H1 (cell line): ENCODE measurements at regions not wholly inside any gene's neighbourhood (a gene's known extent, or its start where the extent isn't known, plus 50 kb on each side); places are given as distances from the start of the nearest gene placed in this dataset.

Source experiments
- CTCF ChIA-PET: fragments of 300-600 bp; sonication (Branson Sonifier 250); formaldehyde crosslinking; loops from one replicate; lab custom pipeline; 2021; ENCODE audit not compliant: partially characterized antibody; lab: Charles Lee
- POLR2A ChIA-PET: fragments of 300-600 bp; sonication (Branson Sonifier 250); formaldehyde crosslinking; loops from one replicate; lab custom pipeline; 2021; ENCODE audit warnings: inconsistent platforms; ENCODE audit not compliant: partially characterized antibody; lab: Charles Lee
- DNase-seq, 2 experiments: peaks; one replicate each; pipeline versions ENCODE4 v3.0.0 to v3.0.0-alpha.2; 2010 to 2022; ENCODE audit warnings: low spot score in 2 of 2, low read depth in 1 of 2, mixed read lengths in 1 of 2
- FAIRE-seq: peaks from 2 replicates; lab custom pipeline; 2011; peaks lifted over from hg19 to GRCh38; lab: Jason Lieb, UNC
- H2AFZ ChIP-seq: 2 replicates; pipeline ENCODE4 v1.8.1; 2012; ENCODE audit warnings: low read length, inconsistent platforms
- H2AK5ac ChIP-seq: 2 replicates; pipeline ENCODE4 v1.6.1; 2013; ENCODE audit warnings: low read depth, low read length
- H2BK120ac ChIP-seq: replicated peaks from 2 replicates; pipeline ENCODE3; 2013; ENCODE audit warnings: low read depth, low read length, inconsistent platforms
- H2BK12ac ChIP-seq: 2 replicates; pipeline ENCODE4 v1.6.1; 2013; ENCODE audit warnings: low read depth, low read length
- H2BK15ac ChIP-seq: 2 replicates; pipeline ENCODE4 v1.6.1; 2013; ENCODE audit warnings: low read length
- H2BK20ac ChIP-seq: 2 replicates; pipeline ENCODE4 v1.6.1; 2013; ENCODE audit warnings: low read length
- H2BK5ac ChIP-seq: 2 replicates; pipeline ENCODE4 v1.6.1; 2013; ENCODE audit warnings: low read depth, low read length
- H3K14ac ChIP-seq: 2 replicates; pipeline ENCODE4 v1.6.1; 2013; ENCODE audit warnings: inconsistent platforms; ENCODE audit not compliant: insufficient read length
- H3K18ac ChIP-seq: 2 replicates; pipeline ENCODE4 v1.6.1; 2013; ENCODE audit warnings: low read length; ENCODE audit errors: extremely low read depth
- H3K23ac ChIP-seq: 2 replicates; pipeline ENCODE4 v1.6.1; 2013; ENCODE audit warnings: inconsistent platforms; ENCODE audit not compliant: insufficient read length
- H3K23me2 ChIP-seq: 2 replicates; pipeline ENCODE4 v1.6.1; 2013; ENCODE audit warnings: low read depth, low read length
- H3K27ac ChIP-seq: 2 replicates; pipeline ENCODE4 v1.6.1; 2011; ENCODE audit warnings: low read depth, low read length, inconsistent platforms
- H3K27me3 ChIP-seq, 4 experiments: replicated peaks in 1 of 4; 1 replicate in 1 of 4; 2 replicates in 3 of 4; pipeline versions ENCODE4 v1.6.1 to v1.8.1; 2011 to 2013; ENCODE audit warnings: low read length in 3 of 4, mild to moderate bottlenecking in 3 of 4, inconsistent platforms in 2 of 4, mixed read lengths in 2 of 4, moderate library complexity in 1 of 4; ENCODE audit not compliant: control insufficient read depth in 3 of 4, insufficient read depth in 3 of 4; ENCODE audit errors: extremely low read depth in 1 of 4
- H3K36me3 ChIP-seq, 4 experiments: 2 replicates each; pipeline versions ENCODE4 v1.6.1 to v1.8.1; 2011 to 2013; ENCODE audit warnings: mild to moderate bottlenecking in 4 of 4, low read length in 3 of 4, moderate library complexity in 2 of 4, control low read depth in 1 of 4, inconsistent platforms in 1 of 4; ENCODE audit not compliant: insufficient read depth in 4 of 4, control insufficient read depth in 2 of 4
- H3K4ac ChIP-seq: replicated peaks from 2 replicates; pipeline ENCODE3; 2013; ENCODE audit warnings: low read length, low read depth, mixed read lengths, inconsistent platforms; ENCODE audit not compliant: insufficient read length
- H3K4me1 ChIP-seq, 4 experiments: replicated peaks in 1 of 4; 1 replicate in 1 of 4; 2 replicates in 3 of 4; pipeline versions ENCODE4 v1.6.1 to v1.8.1; 2011 to 2013; ENCODE audit warnings: low read length in 3 of 4, inconsistent platforms in 2 of 4, mixed read lengths in 1 of 4; ENCODE audit not compliant: insufficient read depth in 4 of 4, control insufficient read depth in 3 of 4
- H3K4me2 ChIP-seq, 2 experiments: 2 replicates each; pipeline versions ENCODE4 v1.6.1 to v1.8.1; 2011 to 2013; ENCODE audit warnings: low read depth in 2 of 2, low read length in 2 of 2, control low read depth in 1 of 2, inconsistent platforms in 1 of 2, mild to moderate bottlenecking in 1 of 2; ENCODE audit not compliant: insufficient read depth in 1 of 2
- H3K4me3 ChIP-seq, 4 experiments: fragments of 200-600, 300-600 bp in 1 of 4; sonication (generic), shearing (Covaris generic), sonication (Bioruptor Twin) in 1 of 4; 2 replicates each; pipeline versions ENCODE4 v1.5.1 to v1.8.1; 2011 to 2016; ENCODE audit warnings: low read length in 4 of 4, low read depth in 3 of 4, control low read depth in 2 of 4, inconsistent platforms in 2 of 4, mild to moderate bottlenecking in 2 of 4, mixed read lengths in 1 of 4, moderate library complexity in 1 of 4; ENCODE audit not compliant: insufficient read depth in 2 of 4; ENCODE audit errors: extremely low read depth in 1 of 4
- H3K56ac ChIP-seq: replicated peaks from 2 replicates; pipeline ENCODE3; 2013; ENCODE audit warnings: low read depth, mild to moderate bottlenecking, mixed read lengths, low read length, inconsistent platforms; ENCODE audit not compliant: insufficient read length
- H3K79me1 ChIP-seq: 2 replicates; pipeline ENCODE4 v1.6.1; 2013; ENCODE audit warnings: low read depth, low read length, control low read depth
- H3K79me2 ChIP-seq, 2 experiments: 2 replicates each; pipeline versions ENCODE4 v1.6.1 to v1.8.1; 2012 to 2013; ENCODE audit warnings: low read length in 2 of 2, mild to moderate bottlenecking in 2 of 2, inconsistent platforms in 1 of 2; ENCODE audit not compliant: insufficient read depth in 2 of 2, control insufficient read depth in 1 of 2
- H3K9ac ChIP-seq, 4 experiments: replicated peaks in 1 of 4; 1 replicate in 1 of 4; 2 replicates in 3 of 4; pipeline versions ENCODE4 v1.6.1 to v1.8.1; 2011 to 2013; ENCODE audit warnings: low read depth in 3 of 4, low read length in 3 of 4, control low read depth in 2 of 4, mild to moderate bottlenecking in 2 of 4, moderate library complexity in 2 of 4, inconsistent platforms in 1 of 4; ENCODE audit errors: extremely low read depth in 1 of 4
- H3K9me3 ChIP-seq, 2 experiments: 2 replicates each; pipeline versions ENCODE4 v1.6.1 to v1.8.1; 2012 to 2013; ENCODE audit warnings: mild to moderate bottlenecking in 2 of 2, moderate library complexity in 2 of 2, control low read depth in 1 of 2, inconsistent platforms in 1 of 2, low read depth in 1 of 2, low read length in 1 of 2, mixed read lengths in 1 of 2; ENCODE audit not compliant: insufficient read depth in 2 of 2
- H4K20me1 ChIP-seq, 2 experiments: replicated peaks in 1 of 2; 2 replicates each; pipeline versions ENCODE3 to v1.8.1; 2011 to 2013; ENCODE audit warnings: inconsistent platforms in 2 of 2, low read length in 2 of 2, mild to moderate bottlenecking in 1 of 2; ENCODE audit not compliant: insufficient read depth in 2 of 2, control insufficient read depth in 1 of 2
- H4K5ac ChIP-seq: 2 replicates; pipeline ENCODE4 v1.6.1; 2013; ENCODE audit warnings: low read length, low read depth, mixed read lengths, inconsistent platforms; ENCODE audit not compliant: insufficient read length
- H4K8ac ChIP-seq: 2 replicates; pipeline ENCODE4 v1.8.0; 2013; ENCODE audit warnings: mild to moderate bottlenecking, moderate library complexity, low read length, inconsistent platforms; ENCODE audit not compliant: insufficient read depth; ENCODE audit errors: extremely low read depth
- H4K91ac ChIP-seq: replicated peaks from 2 replicates; pipeline ENCODE3; 2013; ENCODE audit warnings: low read length, mixed read lengths, inconsistent platforms; ENCODE audit not compliant: insufficient read length
- KDM1A ChIP-seq: fragments of 200-600, 300-600 bp; sonication (generic); IDR thresholded peaks from 2 replicates; pipeline ENCODE4 v1.7.1; 2016; ENCODE audit warnings: mild to moderate bottlenecking, low read length, borderline replicate concordance
- RBBP5 ChIP-seq: IDR thresholded peaks from 2 replicates; pipeline ENCODE4 v1.7.1; 2012; ENCODE audit warnings: low read depth, mild to moderate bottlenecking, inconsistent platforms, low read length, moderate library complexity, borderline replicate concordance
- TAF7 ChIP-seq: optimal IDR thresholded peaks from 2 replicates; pipeline ENCODE3; 2011; ENCODE audit warnings: low read depth, mild to moderate bottlenecking, inconsistent platforms, low read length, moderate library complexity, borderline replicate concordance
- TCF12 ChIP-seq: IDR thresholded peaks from 2 replicates; pipeline ENCODE4 v1.6.1; 2011; ENCODE audit warnings: low read depth, mild to moderate bottlenecking, low read length
- WGBS, 2 experiments: shearing (Covaris generic) in 1 of 2; methylation state at CpG; one replicate each; pipeline versions ENCODE4 v1.1.6 to v1.1.7; 2013 to 2015; ENCODE audit warnings: low lambda C conversion rate in 2 of 2, mixed read lengths in 2 of 2, inconsistent platforms in 1 of 2, low coverage in 1 of 2, missing lambda C conversion rate in 1 of 2; ENCODE audit not compliant: insufficient replicate concordance in 2 of 2, insufficient coverage in 1 of 2, insufficient read length in 1 of 2; ENCODE audit errors: extremely low coverage in 1 of 2, missing lambda C conversion rate in 1 of 2; 5-methylcytosine and 5-hydroxymethylcytosine counted together

- Histone ChIP-seq H4K5ac (no peak overlapping the region), H3K9ac (no peak overlapping the region), H2BK15ac (no peak overlapping the region), H3K27ac (no peak overlapping the region), H4K20me1 (no peaks in the 10 kb centered on the region), H4K8ac (no peak overlapping the region), H3K14ac (no peak overlapping the region), H3K23ac (no peak overlapping the region), H3K4me2 (no peak overlapping the region), H3K36me3 (no peaks in the 10 kb centered on the region), H2BK5ac (no peak overlapping the region), H2AFZ (no peak overlapping the region), H3K4me1 (no peaks in the 10 kb centered on the region), H3K23me2 (no peaks in the 10 kb centered on the region), H3K79me2 (no peaks in the 10 kb centered on the region), H2BK120ac (no peak overlapping the region), H3K4ac (no peak overlapping the region), H3K4me3 (no peak overlapping the region), H2AK5ac (no peak overlapping the region), H4K91ac (no peak overlapping the region), H2BK12ac (no peak overlapping the region), H3K56ac (no peak overlapping the region), H3K27me3 (no peaks in the 10 kb centered on the region), H2BK20ac (no peak overlapping the region), H3K79me1 (no peaks in the 10 kb centered on the region), H3K18ac (no peak overlapping the region), H3K9me3 (no peaks in the 10 kb centered on the region; a peak in 1 of 4 replicates)
- DNase-seq, result no peak
- TF ChIP-seq KDM1A (no peak), RBBP5 (no peak), TCF12 (no peak), TAF7 (no peak)
- ChIA-PET POLR2A (no interaction called here), CTCF (interaction anchor here (0.9 kb wide), 1 partner anchor 19 kb away, joined by 3 read pairs; no protein-coding TSS in a partner anchor)
- no peak for FAIRE-seq
- WGBS, 2 experiments, result 95% methylated on average over 2 of the region's 2 CpGs; no CpG with 5 or more reads in 1 of the 2 experiments
These were observed 266.2 kb upstream of the POU3F1 start for GRCh38 chr1:38312753-38313152.
